ENCODE measurements at regions not wholly inside any gene's neighbourhood (a gene's known extent, or its start where the extent isn't known, plus 50 kb on each side); places are given as distances from the start of the nearest gene placed in this dataset.

DNA sequence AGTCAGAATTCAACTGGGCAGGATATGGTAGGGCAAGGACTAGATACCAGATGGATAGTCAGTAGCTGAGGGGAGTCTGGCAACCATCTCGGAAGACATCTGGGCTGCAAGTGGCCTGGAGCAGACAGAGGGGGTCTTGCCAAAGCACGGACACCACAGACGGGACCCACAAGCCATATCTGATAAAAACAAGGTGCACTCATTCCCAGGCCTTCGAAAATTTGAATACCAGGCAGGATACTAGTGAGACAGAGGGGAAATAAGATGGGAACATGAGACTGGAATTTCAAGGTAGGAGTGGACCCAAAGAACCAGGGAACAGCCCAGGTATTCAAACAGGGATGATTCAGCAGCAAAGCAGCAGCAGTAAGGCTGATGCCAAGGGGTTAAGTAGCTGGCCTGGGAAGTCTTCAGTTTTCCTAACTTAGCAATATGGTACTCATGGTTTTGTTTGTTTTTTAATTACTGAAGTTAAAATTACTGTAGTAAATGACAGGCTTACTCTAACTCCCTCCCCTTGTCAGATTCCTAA is 144.9 kb upstream of the NCKAP5 start:
- no peak overlapping the region for H3K4me3 ChIP-seq (ENCODE audit: low read length)
- TF ChIP-seq, protein P1, sequence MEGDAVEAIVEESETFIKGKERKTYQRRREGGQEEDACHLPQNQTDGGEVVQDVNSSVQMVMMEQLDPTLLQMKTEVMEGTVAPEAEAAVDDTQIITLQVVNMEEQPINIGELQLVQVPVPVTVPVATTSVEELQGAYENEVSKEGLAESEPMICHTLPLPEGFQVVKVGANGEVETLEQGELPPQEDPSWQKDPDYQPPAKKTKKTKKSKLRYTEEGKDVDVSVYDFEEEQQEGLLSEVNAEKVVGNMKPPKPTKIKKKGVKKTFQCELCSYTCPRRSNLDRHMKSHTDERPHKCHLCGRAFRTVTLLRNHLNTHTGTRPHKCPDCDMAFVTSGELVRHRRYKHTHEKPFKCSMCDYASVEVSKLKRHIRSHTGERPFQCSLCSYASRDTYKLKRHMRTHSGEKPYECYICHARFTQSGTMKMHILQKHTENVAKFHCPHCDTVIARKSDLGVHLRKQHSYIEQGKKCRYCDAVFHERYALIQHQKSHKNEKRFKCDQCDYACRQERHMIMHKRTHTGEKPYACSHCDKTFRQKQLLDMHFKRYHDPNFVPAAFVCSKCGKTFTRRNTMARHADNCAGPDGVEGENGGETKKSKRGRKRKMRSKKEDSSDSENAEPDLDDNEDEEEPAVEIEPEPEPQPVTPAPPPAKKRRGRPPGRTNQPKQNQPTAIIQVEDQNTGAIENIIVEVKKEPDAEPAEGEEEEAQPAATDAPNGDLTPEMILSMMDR (IDR thresholded peaks at IDR 0.05; ENCODE audit: insufficient read depth, low read depth, low read length, missing control alignments): no peak
- peak; percentile 30 for DNase-seq (ENCODE audit: low read depth)

DNA sequence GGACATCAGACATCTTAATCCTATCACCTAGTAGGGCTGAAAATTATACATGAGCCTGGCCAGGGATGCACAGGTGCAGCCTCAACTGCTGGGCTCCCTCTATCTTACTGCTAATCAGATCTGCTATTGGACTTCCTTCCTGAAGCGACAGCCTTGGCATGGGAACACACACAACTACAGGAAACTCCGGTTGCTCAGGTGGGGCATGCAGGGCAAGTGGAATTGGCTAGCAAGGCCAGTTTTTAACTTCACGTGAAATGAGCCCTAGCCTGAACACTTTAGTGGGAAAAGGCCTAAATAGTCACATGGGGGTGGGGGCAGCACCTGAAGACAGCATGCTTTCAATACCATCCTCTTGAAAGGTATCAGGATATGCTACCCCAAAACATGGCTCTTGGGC is 147.9 kb upstream of the NCKAP5 start:
- TF ChIP-seq, protein P1 (IDR thresholded peaks at IDR 0.05; ENCODE audit: insufficient read depth, low read depth, low read length, missing control alignments): no peak
- DNase-seq (ENCODE audit: low read depth): no peak
- no peak overlapping the region for H3K4me3 ChIP-seq (ENCODE audit: low read length)

DNA sequence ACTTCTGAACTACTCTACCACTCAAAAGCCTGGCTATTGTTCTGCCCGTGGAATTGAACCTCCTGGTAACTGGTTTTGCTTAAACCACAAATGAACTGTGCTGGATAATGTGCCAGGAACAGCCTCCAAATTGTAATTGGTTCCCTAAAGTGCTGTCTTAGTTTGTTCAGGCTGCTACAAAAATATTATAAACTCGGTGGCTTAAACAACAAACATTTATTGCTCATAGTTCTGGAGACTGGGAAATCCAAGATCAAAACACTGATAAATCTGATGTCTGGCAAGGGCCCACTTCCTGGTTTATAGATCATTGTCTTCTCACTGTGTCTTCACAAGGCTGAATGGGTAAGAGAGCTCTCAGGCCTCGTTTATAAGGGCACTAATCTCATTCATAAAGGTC is 149.2 kb upstream of the NCKAP5 start:
- no peak overlapping the region for H3K4me3 ChIP-seq (ENCODE audit: low read length)
- DNase-seq (ENCODE audit: low read depth): no peak
- TF ChIP-seq, protein P1 (IDR thresholded peaks at IDR 0.05; ENCODE audit: insufficient read depth, low read depth, low read length, missing control alignments): no peak

DNA sequence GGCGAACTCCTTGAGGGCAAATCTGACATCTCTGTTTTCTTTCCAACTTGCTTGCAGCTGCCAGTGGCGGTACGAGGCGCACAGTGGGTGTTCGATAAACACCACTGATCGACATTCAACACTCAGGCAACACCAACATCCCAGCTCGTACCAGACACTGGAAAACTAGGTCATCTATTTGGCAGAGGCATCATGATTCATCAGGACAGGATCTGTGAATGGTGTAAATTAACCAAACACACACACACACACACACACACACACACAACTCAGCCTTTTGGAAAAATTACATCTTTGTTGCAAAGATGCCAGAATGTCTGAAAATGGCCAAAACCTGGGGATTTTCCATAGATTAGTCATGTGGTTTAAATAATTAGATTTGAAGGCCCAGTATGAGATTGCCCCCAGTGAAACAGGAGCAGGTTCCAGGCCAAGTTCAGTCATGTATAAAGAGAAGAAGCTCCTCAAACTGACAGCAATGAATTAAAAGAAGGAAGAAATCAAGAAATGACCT is 150.5 kb upstream of the NCKAP5 start:
- no peak overlapping the region for H3K4me3 ChIP-seq (ENCODE audit: low read length)
- TF ChIP-seq, protein P1 (IDR thresholded peaks at IDR 0.05; ENCODE audit: insufficient read depth, low read depth, low read length, missing control alignments): no peak
- DNase-seq (ENCODE audit: low read depth): peak; percentile 28

DNA sequence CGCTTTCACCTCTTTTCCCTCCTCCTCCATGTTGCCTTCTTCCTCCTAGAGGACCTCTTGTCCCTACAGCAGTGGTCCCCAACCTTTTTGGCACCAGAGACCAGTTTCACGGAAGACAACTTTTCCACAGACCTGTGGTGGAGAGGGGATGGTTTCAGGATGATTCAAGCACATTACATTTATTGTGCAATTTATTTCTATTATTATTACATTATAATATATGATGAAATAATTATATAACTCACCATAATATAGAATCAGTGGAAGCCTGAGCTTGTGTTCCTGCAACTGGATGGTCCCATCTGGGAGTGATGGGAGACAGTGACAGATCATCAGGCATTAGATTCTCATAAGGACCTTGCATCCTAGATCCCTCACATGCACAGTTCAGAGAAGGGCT is 152.2 kb upstream of the NCKAP5 start:
- TF ChIP-seq, protein P1 (IDR thresholded peaks at IDR 0.05; ENCODE audit: insufficient read depth, low read depth, low read length, missing control alignments): no peak
- no peak overlapping the region for H3K4me3 ChIP-seq (ENCODE audit: low read length)
- no peak for DNase-seq (ENCODE audit: low read depth)

DNA sequence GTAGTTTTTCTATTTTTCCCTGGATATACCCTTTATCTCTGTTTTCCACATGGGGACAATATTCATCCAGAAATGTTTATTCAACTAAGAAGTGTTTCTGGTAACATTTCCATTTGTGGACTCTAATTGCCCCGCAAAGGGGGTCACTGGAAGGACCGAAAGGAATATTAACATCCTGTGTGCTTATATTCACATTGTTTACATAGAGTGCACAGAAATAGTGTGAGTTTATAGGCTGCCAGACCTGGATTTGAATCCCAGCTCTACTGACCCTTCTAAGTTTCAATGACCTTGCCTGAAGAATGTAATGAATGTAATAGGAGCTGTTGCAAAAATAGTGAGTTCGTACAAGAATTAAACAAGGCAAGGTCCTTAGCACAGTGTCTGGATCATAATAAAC is 152.9 kb upstream of the NCKAP5 start:
- no peak for DNase-seq (ENCODE audit: low read depth)
- no peak overlapping the region for H3K4me3 ChIP-seq (ENCODE audit: low read length)
- TF ChIP-seq, protein P1 (IDR thresholded peaks at IDR 0.05; ENCODE audit: insufficient read depth, low read depth, low read length, missing control alignments): no peak

DNA sequence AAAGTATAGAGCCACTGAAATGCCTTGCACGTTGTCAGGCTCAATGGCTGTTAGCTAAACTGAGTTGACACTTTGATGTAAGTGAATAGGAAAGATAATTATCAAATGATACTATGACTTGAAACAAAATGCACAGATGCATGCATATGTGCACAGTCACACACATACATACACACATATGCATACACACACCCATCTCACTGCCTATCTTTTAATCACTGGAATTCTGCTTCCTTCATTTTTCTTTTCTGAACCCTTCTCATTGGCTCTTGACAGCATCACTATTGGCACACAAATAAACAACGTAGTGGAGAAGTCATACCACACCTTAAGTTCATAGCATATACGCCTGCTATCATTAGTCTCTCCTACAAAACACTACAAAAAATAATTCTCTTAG is 154.9 kb upstream of the NCKAP5 start:
- no peak for DNase-seq (ENCODE audit: low read depth)
- TF ChIP-seq, protein P1 (IDR thresholded peaks at IDR 0.05; ENCODE audit: insufficient read depth, low read depth, low read length, missing control alignments): no peak
- no peak overlapping the region for H3K4me3 ChIP-seq (ENCODE audit: low read length)

All from epithelial cell of esophagus (primary cell).